Vagina (tissue), 2 donors: ENCODE measurements at regions not wholly inside any gene's neighbourhood (a gene's known extent, or its start where the extent isn't known, plus 50 kb on each side); places are given as distances from the start of the nearest gene placed in this dataset.

ENCODE experiments used
- POLR2A ChIP-seq, 2 donors: fragments of 450-650 bp; IDR thresholded peaks; one replicate each; pipeline ENCODE4 v1.6.1; 2017; ENCODE audit warnings: antibody characterized with exemption in 2 of 2, mild to moderate bottlenecking in 2 of 2, moderate library complexity in 2 of 2
- TF ChIP-seq, protein P1 (sequence below), 3 experiments: fragments of 450-650 bp in 2 of 3; fragments of 200-600 bp in 1 of 3; sonication (generic) in 1 of 3; IDR thresholded peaks; one replicate each; pipeline ENCODE4 v1.5.1; 2017 to 2019; ENCODE audit warnings: antibody characterized with exemption in 3 of 3, mild to moderate bottlenecking in 2 of 3, moderate library complexity in 2 of 3

DNA sequence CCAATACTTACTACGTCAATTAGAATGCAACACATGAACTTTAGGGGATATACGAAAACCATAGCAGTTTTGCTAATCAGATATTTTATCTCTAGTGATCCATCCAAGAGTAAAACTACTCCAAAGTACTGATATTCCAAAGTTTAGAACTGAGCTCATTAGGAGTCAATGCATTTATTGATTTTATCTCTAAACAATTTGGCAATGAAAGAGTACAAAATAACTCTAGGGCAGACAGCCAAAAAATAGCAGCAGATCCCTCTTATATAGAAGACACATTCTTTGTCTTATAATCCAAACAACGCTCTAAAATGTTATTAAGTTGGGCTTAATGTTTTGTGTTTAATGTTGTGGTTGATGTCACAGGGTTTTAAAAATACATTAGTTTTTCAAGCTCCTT is 923.9 kb upstream of the MAN1A1 start:
- TF ChIP-seq POLR2A (IDR thresholded peaks at IDR 0.05), result no peak
- TF ChIP-seq, protein P1, sequence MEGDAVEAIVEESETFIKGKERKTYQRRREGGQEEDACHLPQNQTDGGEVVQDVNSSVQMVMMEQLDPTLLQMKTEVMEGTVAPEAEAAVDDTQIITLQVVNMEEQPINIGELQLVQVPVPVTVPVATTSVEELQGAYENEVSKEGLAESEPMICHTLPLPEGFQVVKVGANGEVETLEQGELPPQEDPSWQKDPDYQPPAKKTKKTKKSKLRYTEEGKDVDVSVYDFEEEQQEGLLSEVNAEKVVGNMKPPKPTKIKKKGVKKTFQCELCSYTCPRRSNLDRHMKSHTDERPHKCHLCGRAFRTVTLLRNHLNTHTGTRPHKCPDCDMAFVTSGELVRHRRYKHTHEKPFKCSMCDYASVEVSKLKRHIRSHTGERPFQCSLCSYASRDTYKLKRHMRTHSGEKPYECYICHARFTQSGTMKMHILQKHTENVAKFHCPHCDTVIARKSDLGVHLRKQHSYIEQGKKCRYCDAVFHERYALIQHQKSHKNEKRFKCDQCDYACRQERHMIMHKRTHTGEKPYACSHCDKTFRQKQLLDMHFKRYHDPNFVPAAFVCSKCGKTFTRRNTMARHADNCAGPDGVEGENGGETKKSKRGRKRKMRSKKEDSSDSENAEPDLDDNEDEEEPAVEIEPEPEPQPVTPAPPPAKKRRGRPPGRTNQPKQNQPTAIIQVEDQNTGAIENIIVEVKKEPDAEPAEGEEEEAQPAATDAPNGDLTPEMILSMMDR (IDR thresholded peaks at IDR 0.05), result no peak
